Lower leg skin (tissue), 3 donors: ENCODE measurements at regions not wholly inside any gene's neighbourhood (a gene's known extent, or its start where the extent isn't known, plus 50 kb on each side); places are given as distances from the start of the nearest gene placed in this dataset.

ENCODE experiments used
- POLR2A ChIP-seq, 2 donors: fragments of 450-650 bp; IDR thresholded peaks; one replicate each; pipeline ENCODE4 v1.6.1; 2016 to 2017; ENCODE audit warnings: antibody characterized with exemption in 2 of 2, mild to moderate bottlenecking in 1 of 2, moderate library complexity in 1 of 2
- TF ChIP-seq, protein P1 (sequence below), 3 donors: fragments of 450-650 bp; IDR thresholded peaks; one replicate each; pipeline ENCODE4 v1.5.1; 2016; ENCODE audit warnings: antibody characterized with exemption in 3 of 3, mild to moderate bottlenecking in 3 of 3, moderate library complexity in 2 of 3

- TF ChIP-seq, protein P1, sequence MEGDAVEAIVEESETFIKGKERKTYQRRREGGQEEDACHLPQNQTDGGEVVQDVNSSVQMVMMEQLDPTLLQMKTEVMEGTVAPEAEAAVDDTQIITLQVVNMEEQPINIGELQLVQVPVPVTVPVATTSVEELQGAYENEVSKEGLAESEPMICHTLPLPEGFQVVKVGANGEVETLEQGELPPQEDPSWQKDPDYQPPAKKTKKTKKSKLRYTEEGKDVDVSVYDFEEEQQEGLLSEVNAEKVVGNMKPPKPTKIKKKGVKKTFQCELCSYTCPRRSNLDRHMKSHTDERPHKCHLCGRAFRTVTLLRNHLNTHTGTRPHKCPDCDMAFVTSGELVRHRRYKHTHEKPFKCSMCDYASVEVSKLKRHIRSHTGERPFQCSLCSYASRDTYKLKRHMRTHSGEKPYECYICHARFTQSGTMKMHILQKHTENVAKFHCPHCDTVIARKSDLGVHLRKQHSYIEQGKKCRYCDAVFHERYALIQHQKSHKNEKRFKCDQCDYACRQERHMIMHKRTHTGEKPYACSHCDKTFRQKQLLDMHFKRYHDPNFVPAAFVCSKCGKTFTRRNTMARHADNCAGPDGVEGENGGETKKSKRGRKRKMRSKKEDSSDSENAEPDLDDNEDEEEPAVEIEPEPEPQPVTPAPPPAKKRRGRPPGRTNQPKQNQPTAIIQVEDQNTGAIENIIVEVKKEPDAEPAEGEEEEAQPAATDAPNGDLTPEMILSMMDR (IDR thresholded peaks at IDR 0.05), result no peak
- TF ChIP-seq POLR2A (IDR thresholded peaks at IDR 0.05), result no peak
Measured at GRCh38 chr2:118479020-118479419, 368.4 kb downstream of the EN1 start.
